DMS153 treated with DMSO at 0.1 percent for 48 hours (cell line): ENCODE measurements at regions not wholly inside any gene's neighbourhood (a gene's known extent, or its start where the extent isn't known, plus 50 kb on each side); places are given as distances from the start of the nearest gene placed in this dataset.
"Not testable (repeated sequence)": the region's sequence is repeated elsewhere in the genome, so short reads cannot be mapped to it uniquely, and the experiment has no call there.

Experiments used
- DNase-seq: peaks from one replicate; lab custom pipeline; 2025; ENCODE audit not compliant: unreplicated experiment; lab: John Stamatoyannopoulos, UW

GRCh38 chr3:40925231-40925630 is 274.1 kb upstream of the CTNNB1 start:
- no peak for DNase-seq

DNA sequence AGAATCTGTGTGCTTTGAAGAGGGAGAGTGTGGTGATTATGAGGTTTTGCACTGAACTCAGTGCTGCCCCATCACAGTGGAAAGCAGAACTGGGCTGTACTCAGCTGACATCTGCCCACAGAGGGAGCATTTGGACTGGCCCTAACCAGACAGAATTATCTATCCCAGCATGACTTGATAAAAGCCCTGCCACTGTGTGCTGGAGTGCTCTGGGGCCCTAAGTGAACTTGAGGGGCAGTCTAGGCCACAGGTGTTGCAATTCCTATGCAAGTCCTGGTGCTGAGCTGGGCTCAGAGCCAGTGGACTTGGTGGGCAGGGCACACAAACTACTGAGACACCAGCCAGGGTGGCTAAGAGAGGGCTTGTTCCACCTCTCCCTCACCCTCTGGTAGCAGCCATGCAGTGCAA is 269.2 kb upstream of the CTNNB1 start:
- DNase-seq = no peak

GRCh38 chr3:40930756-40931155 is 268.5 kb upstream of the CTNNB1 start:
- DNase-seq = no peak

GRCh38 chr3:40938591-40938990 is 260.7 kb upstream of the CTNNB1 start:
- no peak for DNase-seq

DNA sequence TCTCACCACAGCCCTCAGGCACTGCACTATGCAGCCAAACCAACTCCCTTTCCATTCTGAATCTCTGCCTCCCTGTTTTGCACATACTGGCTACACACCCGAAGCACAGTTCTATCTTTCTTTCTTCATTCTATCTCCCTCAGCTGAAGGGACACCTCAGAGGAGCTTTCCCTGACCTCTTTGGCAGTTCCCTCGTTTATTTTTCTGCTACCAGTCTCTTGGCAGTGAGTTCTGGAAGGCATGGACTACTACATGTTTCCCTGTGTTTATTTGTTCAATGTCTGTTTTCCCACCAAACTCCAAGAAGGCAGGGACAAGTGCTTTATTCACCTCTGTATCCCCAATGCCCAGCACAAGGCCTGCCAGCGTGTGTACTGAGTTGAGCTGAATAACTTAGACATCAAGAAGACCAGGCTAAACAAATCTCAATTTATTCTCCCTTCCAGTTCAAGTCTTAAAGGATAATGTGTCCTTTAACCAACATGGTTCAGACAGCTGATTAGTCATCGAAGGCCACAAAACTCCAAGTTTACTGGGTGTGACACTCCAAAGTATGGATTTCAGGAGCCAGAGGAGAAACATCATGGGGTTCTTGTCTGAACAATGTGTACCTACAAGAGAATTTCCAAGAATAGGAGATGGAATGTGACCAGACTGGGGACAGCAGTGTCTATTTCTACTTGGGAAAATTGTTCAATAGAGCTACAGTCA is 260.1 kb upstream of the CTNNB1 start:
- no peak for DNase-seq

GRCh38 chr3:40939741-40940130 is 259.6 kb upstream of the CTNNB1 start:
- DNase-seq = no peak

- DNase-seq = no peak
Measured at GRCh38 chr3:40940651-40941050, 258.7 kb upstream of the CTNNB1 start.

DNA sequence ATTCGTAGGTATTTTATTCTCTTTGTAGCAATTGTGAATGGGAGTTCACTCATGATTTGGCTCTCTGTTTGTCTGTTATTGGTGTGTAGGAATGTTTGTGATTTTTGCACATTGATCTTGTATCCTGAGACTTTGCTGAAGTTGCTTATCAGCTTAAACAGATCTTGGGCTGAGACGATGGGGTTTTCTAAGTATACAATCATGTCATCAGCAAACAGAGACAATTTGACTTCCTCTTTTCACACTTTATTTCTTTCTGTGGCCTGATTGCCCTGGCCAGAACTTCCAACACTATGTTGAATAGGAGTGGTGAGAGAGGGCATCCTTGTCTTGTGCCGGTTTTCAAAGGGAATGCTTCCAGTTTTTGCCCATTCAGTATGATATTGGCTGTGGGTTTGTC is 252.3 kb upstream of the CTNNB1 start:
- not testable (repeated sequence) for DNase-seq

- DNase-seq = not testable (repeated sequence)
Measured at GRCh38 chr3:40949347-40949746, 250.0 kb upstream of the CTNNB1 start.

DNA sequence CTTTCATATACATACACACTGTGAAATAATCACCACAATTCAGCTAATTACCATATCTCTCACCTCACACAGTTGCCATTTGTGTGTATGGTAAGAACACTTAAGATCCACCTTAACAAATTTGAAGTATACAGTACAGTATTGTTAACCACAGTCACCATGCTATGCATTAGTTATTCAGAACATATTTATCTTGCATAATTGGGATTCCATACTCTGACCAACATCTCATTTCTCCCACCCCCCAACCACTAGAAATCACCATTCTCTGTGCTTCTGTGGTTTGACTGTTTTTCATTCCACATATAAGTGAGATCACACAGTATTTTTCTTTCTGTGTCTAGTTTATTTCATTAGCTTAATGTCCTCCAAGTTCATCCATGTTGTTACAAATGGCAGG is 247.7 kb upstream of the CTNNB1 start:
- DNase-seq = no peak

- no peak for DNase-seq
Measured at GRCh38 chr3:40961104-40961857, 238.0 kb upstream of the CTNNB1 start.

- DNase-seq = no peak
Measured at GRCh38 chr3:40962721-40963120, 236.6 kb upstream of the CTNNB1 start.

DNA sequence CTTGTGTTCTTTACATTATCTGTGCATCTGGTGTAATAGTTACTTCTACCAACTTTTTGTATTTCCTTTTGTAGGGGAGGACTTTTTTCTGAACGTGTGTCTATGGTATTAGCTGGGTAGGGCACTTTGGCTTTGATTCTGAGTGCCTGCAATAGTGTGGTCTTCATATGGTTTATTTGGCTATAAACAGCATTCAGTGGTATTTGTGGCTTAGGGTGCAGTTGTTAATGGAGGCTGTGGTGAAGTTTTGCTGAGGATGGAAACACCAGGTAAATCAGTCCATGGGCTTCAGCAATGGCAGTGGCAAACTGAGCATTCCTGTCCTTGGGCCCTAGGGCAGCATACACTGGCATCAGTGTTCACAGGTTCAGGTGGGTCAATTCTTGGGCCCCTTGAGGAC is 230.6 kb upstream of the CTNNB1 start:
- no peak for DNase-seq

DNA sequence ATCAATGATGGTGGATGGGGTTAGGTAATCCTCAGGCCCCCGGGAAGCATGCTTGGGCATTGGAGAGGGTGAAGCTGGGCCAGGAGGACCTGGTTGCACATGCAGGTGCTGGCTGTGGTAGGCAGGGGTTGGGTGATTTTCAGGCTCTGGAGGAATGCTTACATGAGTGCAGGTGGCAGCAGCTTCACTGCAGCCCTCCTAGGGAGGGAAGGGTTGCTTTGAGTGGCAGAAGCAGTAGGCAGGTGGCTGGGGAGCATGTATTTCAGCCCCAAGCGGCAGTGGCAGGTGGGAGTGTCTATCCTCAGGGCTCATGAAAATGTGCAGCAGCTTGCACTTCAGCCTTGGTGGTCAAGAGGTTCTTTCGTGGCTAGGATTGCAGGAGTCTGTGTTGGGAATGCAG is 230.0 kb upstream of the CTNNB1 start:
- no peak for DNase-seq

DNA sequence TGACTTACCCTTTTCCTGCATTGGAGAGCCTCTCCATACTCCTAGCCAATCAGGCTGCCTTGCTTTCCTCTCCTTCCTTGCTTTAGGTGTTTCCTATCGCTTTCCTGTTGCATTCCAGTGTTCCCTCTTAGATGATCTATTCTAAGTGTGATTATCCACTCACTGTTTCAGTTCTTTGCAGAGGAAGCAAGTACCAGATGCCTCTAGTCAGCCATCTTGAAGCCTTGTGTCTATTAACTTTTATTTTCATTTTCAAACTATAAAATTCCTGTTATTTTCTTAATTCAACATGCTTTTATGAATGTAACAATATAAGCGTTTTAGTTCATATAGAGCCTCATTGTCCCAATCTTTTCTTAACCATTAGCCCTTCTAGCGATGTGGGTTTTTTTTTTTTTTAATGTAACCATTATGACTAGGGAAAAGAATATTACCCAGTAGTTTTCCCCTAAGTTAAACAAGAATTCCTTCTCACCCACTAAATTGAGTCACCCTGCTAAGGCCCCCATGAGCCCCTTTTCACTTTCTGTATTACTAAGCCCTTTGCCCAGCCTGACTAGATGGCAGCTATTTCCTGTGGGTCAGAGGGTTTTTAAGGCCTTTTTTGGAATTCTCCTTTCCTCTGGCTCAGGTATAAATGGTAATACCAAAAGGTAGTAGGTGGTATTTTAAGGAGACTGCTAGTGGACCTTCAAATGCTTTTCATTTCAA is 229.4 kb upstream of the CTNNB1 start:
- DNase-seq = no peak

DNA sequence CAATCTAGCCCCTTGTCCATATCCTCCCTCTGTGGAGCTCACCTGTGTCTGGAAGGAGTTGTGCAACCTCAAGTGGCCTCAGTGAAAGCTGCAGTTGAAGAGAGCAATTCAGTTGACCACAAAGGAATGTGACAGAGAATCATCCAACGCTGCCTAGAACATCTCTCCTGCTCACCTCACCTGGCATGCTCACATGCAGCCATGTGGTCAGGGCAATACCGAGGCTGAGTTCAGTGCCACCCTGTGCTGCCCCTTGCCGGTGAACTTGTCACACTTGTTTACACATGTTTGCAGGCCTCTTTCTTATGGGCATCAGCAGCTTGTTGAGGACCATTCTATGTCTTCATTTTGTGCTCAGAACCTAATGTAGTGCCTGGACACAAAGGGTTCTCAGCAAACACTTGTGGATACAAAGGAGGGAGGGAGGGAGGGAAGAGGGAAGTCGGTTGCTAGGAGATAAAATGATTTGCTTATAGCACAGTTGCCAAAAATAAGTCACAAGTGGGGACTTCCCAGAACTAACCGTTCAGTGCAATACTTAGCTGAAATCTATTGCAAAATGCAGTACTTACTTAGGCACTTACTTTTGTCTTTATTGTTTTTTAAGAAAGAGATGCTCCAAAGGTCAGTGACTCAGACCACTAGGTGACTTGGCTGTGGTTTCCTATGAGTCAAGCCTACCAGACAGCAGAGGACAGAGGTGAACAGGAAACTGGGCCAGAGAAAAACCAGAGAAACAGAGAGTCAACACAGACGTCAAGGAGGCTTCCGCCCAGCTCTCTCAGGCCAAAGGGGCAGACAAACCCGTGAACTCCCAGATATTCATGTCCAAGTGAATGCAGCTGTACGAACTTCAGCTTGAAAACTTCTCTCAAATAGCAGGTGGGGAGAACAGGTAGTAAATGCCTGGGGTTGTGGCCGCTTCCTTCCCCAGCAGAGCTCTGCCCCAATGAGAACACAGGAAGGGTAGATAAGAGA is 227.8 kb upstream of the CTNNB1 start:
- peak; percentile 64 for DNase-seq

DNA sequence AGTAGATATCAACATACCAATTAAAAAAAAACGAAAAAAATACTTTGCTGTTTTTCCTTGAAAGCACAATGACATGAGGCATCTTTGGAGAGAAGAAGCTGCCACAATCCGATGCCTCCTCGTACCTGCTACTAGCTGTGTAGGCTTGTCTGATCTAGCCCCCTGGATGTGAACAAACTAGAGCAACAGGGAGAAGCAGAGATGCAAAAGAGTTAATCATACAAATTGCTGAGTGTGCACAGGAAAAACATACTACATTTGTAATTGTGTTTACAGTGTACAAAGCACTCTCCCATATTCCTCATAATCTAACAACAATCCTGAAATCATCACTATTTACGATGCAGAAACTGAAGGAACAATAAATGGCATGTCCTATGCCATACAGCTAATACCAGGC is 227.0 kb upstream of the CTNNB1 start:
- DNase-seq = no peak

DNA sequence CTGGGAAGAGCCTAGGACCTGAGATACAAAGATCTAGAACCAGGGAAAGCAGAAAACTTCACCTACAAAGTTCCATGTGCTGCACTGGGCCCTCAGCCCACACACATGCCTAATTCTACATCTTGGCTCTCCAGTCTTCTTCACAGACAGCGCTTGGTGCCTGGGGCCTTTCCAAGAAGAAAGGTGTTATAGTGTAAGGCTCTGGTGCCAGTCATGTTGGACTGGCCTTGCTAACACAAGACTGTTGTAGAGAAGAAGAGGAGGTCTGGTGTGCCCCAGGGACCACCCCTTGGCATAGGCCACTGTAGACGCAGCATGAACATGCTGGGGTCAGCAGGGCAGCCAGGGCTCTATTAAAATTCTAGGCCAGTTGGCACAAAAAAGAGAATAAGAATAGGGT is 226.2 kb upstream of the CTNNB1 start:
- DNase-seq = no peak

DNA sequence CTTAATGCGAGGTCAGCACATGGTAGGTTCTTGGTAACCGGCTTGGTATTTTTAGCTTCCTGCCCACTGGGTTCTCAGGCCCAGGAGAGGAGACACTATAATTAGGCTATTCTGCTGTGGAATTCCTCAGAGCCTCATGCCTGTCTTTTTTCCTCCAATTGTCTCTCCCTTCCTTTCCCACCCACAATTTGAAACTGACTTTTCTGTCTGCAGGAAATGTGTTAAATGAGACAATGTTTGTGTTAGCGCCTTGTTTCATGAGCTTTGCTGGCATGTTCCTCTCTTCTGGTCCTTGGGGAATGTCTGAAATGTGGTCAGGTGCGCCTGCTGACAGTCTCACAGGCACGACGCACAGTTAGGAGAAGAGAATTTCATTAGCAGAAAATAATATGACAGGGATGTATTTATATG is 223.6 kb upstream of the CTNNB1 start:
- DNase-seq = no peak

- no peak for DNase-seq
Measured at GRCh38 chr3:40976241-40976640, 223.1 kb upstream of the CTNNB1 start.

GRCh38 chr3:40978442-40978841 is 220.9 kb upstream of the CTNNB1 start:
- no peak for DNase-seq
